ENCODE measurements at regions not wholly inside any gene's neighbourhood (a gene's known extent, or its start where the extent isn't known, plus 50 kb on each side); places are given as distances from the start of the nearest gene placed in this dataset.

DNA sequence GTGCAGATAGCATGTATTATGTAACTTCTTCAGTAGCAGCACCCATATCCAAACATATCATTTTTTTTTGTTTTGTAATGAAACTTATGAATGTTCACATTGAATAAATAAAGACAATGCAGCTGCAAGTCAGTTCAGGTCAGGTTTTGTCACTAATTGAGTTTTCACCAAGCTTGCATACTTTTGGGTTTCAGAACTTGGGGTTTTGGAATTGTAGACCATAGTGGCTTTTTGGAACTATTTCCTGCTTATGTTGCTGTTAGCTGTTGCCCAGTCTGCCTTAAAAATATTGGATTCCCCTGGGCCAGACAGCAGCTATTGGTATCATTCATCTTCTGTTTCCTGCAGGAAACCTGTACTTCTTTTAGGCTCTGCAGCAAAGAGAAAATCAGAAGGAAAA, 113.4 kb upstream of the LIMCH1 start:
- TF ChIP-seq POLR2AphosphoS5 (IDR thresholded peaks at IDR 0.05; ENCODE audit: insufficient read depth, low read depth, low read length) (no peak), POLR2A (IDR thresholded peaks at IDR 0.05; ENCODE audit: low read depth, low read length) (no peak), EZH2 (IDR thresholded peaks at IDR 0.05; ENCODE audit: borderline replicate concordance, low read depth, low read length, severe bottlenecking) (no peak), FOS (IDR thresholded peaks at IDR 0.05; ENCODE audit: borderline replicate concordance, insufficient read depth, low read length) (no peak), JUN (IDR thresholded peaks at IDR 0.05; ENCODE audit: borderline replicate concordance, insufficient read depth, insufficient read length, low read depth) (no peak), GATA2 (IDR thresholded peaks at IDR 0.05; ENCODE audit: insufficient read depth, insufficient read length, low read depth, low read length) (no peak)
- TF ChIP-seq, protein P1, sequence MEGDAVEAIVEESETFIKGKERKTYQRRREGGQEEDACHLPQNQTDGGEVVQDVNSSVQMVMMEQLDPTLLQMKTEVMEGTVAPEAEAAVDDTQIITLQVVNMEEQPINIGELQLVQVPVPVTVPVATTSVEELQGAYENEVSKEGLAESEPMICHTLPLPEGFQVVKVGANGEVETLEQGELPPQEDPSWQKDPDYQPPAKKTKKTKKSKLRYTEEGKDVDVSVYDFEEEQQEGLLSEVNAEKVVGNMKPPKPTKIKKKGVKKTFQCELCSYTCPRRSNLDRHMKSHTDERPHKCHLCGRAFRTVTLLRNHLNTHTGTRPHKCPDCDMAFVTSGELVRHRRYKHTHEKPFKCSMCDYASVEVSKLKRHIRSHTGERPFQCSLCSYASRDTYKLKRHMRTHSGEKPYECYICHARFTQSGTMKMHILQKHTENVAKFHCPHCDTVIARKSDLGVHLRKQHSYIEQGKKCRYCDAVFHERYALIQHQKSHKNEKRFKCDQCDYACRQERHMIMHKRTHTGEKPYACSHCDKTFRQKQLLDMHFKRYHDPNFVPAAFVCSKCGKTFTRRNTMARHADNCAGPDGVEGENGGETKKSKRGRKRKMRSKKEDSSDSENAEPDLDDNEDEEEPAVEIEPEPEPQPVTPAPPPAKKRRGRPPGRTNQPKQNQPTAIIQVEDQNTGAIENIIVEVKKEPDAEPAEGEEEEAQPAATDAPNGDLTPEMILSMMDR (IDR thresholded peaks at IDR 0.05; ENCODE audit: extremely low read depth in 1 of 2, insufficient read depth in 1 of 2, low read depth in 1 of 2, low read length in 2 of 2) = no peak
- TF ChIP-seq, protein P2, sequence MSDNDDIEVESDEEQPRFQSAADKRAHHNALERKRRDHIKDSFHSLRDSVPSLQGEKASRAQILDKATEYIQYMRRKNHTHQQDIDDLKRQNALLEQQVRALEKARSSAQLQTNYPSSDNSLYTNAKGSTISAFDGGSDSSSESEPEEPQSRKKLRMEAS (IDR thresholded peaks at IDR 0.05; ENCODE audit: insufficient read depth, insufficient read length) = no peak

Data from endothelial cell of umbilical vein (primary cell).